Small intestine (tissue), 7 donors: ENCODE measurements at regions not wholly inside any gene's neighbourhood (a gene's known extent, or its start where the extent isn't known, plus 50 kb on each side); places are given as distances from the start of the nearest gene placed in this dataset.

Source experiments
- DNase-seq, 2 donors: peaks; one replicate each; pipeline versions ENCODE4 v3.0.0 to v3.0.0-alpha.2; 2013
- FAIRE-seq: peaks from 2 replicates; lab custom pipeline; 2012; peaks lifted over from hg19 to GRCh38; lab: Jason Lieb, UNC
- H3K27ac ChIP-seq, 3 donors: one replicate each; pipeline ENCODE4 v1.5.1; 2013; ENCODE audit warnings: low read length in 2 of 3, mild to moderate bottlenecking in 2 of 3, control low read depth in 1 of 3, inconsistent platforms in 1 of 3, low read depth in 1 of 3, moderate library complexity in 1 of 3
- H3K27me3 ChIP-seq, 3 donors: one replicate each; pipeline ENCODE4 v1.6.1; 2013; ENCODE audit warnings: low read length in 3 of 3, inconsistent platforms in 1 of 3; ENCODE audit not compliant: control insufficient read depth in 3 of 3, insufficient read depth in 3 of 3
- H3K36me3 ChIP-seq, 3 donors: one replicate each; pipeline ENCODE4 v1.6.1; 2013; ENCODE audit warnings: low read length in 3 of 3, inconsistent platforms in 1 of 3, low read depth in 1 of 3, mild to moderate bottlenecking in 1 of 3, moderate library complexity in 1 of 3; ENCODE audit not compliant: control insufficient read depth in 3 of 3, insufficient read depth in 2 of 3
- H3K4me1 ChIP-seq, 3 donors: one replicate each; pipeline ENCODE4 v1.6.1; 2013; ENCODE audit warnings: low read length in 2 of 3, inconsistent platforms in 1 of 3, low read depth in 1 of 3, mild to moderate bottlenecking in 1 of 3, moderate library complexity in 1 of 3; ENCODE audit not compliant: control insufficient read depth in 3 of 3, insufficient read depth in 2 of 3
- H3K4me3 ChIP-seq, 3 donors: one replicate each; pipeline ENCODE4 v1.5.1; 2013; ENCODE audit warnings: low read length in 3 of 3, control low read depth in 1 of 3, inconsistent platforms in 1 of 3, low read depth in 1 of 3, mild to moderate bottlenecking in 1 of 3, moderate library complexity in 1 of 3
- H3K9me3 ChIP-seq, 2 donors: one replicate each; pipeline ENCODE4 v1.6.1; 2013; ENCODE audit warnings: low read depth in 1 of 2, low read length in 1 of 2; ENCODE audit not compliant: control insufficient read depth in 2 of 2, insufficient read depth in 1 of 2
- WGBS, 3 donors: extraction: QIAGEN DNeasy Blood & Tissue Kit; methylation state at CpG; one replicate each; pipeline ENCODE4 v1.1.7; 2013; 5-methylcytosine and 5-hydroxymethylcytosine counted together
- donor health status: healthy with polysubstance abuse.
- donor health status: control.
- donor health status: control.
- donor health status: Bipolar disorder and iron deficiency.
- donor health status: healthy.

DNA sequence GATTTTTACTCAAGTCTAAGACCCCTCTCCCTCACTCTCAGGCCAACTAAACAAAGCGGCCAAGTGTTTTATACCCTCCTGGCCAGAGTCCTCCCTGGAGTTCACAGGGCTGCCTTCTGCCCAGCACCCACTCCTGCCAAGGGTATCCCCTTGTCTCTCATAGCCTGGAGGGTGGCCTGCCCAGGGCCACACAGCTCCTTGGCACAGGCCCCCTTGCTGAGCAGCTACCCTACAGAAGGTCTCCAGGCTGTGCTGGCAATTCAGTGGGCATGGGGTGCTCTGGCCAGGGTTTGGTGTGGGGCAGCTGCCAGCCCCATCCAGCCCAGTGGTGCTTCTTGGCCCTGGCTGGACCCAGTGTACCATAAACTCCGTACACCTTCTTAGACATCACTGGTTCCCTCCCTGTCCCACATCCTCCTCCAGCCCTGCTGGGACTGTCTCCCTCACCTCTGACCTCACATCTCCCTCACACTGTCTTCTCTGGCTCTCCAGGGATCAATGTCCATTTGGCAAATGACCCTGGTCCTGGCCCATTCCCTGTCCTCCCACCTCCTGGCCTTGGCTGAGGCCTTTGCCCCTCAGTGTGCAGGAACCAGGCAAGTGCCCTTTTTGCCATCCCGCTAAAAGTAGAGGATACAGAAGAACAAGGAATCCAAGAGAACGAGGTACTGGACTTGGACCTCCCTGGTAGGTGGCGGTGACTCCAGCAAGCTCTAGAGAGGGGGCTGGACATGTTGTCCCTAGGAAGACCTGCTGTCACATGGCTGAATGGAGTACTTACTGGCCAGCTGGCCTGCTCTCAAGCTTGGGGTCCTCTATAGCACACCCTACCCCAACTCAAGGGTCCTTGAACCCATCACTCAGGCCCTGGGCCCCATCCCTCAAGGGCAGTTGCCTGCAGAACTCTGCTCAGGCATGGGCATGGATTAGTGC, 50.0 kb upstream of the TRPM1 start:
- Histone ChIP-seq H3K27me3 (no peaks in the 10 kb centered on the region), H3K4me1 (no peaks in the 10 kb centered on the region), H3K4me3 (no peak overlapping the region), H3K27ac (no peak overlapping the region), H3K36me3 (no peaks in the 10 kb centered on the region), H3K9me3 (no peaks in the 10 kb centered on the region)
- no peak for FAIRE-seq
- no peak for DNase-seq
- 86 to 91% (median 90%) methylated on average over 5 of the region's 5 CpGs for WGBS, 3 donors

GRCh38 chr15:31153531-31153930, 52.0 kb upstream of the TRPM1 start:
- Histone ChIP-seq H3K36me3 (no peaks in the 10 kb centered on the region), H3K9me3 (no peaks in the 10 kb centered on the region), H3K4me1 (peaks cover 0 to 3% (median 0%) of the 10 kb centered on the region in 3 donors), H3K4me3 (no peak overlapping the region), H3K27me3 (no peaks in the 10 kb centered on the region), H3K27ac (no peak overlapping the region)
- no peak for FAIRE-seq
- no peak for DNase-seq
- WGBS, 3 donors = 82 to 87% (median 84%) methylated on average over 7 of the region's 7 CpGs

DNA sequence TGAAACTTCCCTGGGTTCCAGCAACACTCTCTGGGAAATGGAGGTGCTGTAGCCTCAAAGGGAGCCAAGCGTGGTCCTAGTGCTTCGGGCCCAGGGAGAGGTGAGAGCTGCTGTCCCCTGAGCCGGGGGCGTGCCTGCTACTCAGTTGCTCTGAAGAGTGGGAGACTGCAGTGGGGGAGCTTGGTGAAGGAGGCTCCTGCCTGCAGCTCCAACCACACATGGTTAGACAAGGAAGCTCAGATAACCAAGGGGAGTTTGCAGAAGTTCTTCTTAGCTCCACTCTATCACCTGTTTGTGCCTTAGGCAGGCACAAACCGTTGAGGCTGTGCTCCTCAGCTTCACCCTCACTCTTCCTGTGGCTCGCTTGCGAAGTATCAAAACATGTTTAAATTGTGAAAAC, 53.6 kb upstream of the TRPM1 start:
- 84 to 91% (median 84%) methylated on average over 7 of the region's 7 CpGs for WGBS, 3 donors
- DNase-seq = no peak
- FAIRE-seq = no peak
- no peaks in the 10 kb centered on the region for H3K36me3 ChIP-seq
- no peaks in the 10 kb centered on the region for H3K27me3 ChIP-seq
- no peak overlapping the region for H3K4me3 ChIP-seq
- no peak overlapping the region for H3K27ac ChIP-seq
- peaks cover 0 to 3% (median 0%) of the 10 kb centered on the region in 3 donors for H3K4me1 ChIP-seq
- no peaks in the 10 kb centered on the region for H3K9me3 ChIP-seq

DNA sequence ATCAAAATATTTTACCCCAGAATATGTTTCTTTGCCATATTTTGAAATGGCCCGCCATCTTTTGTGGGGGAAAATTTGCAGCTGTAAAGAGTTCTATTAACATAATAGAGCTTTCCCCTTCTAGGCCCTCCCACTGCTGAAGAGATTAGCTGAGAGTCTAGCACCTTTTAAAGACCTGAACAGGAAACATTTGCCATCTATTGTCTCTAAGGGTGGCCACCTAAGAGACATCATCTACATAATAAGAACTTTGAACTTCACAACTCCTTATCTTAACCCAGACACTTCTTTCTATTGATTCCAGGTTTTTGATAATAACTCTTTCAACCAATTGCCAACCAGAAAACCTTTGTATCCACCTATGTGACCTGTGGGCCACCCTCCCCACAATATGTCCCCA, 54.7 kb upstream of the TRPM1 start:
- 100% methylated on average over 1 of the region's 1 CpG for WGBS, 3 donors
- no peaks in the 10 kb centered on the region for H3K36me3 ChIP-seq
- H3K27ac ChIP-seq = no peak overlapping the region
- FAIRE-seq (no peak), DNase-seq (no peak)
- H3K4me1 ChIP-seq = peaks cover 0 to 3% (median 0%) of the 10 kb centered on the region in 3 donors
- H3K4me3 ChIP-seq = no peak overlapping the region
- no peaks in the 10 kb centered on the region for H3K9me3 ChIP-seq
- H3K27me3 ChIP-seq = no peaks in the 10 kb centered on the region

DNA sequence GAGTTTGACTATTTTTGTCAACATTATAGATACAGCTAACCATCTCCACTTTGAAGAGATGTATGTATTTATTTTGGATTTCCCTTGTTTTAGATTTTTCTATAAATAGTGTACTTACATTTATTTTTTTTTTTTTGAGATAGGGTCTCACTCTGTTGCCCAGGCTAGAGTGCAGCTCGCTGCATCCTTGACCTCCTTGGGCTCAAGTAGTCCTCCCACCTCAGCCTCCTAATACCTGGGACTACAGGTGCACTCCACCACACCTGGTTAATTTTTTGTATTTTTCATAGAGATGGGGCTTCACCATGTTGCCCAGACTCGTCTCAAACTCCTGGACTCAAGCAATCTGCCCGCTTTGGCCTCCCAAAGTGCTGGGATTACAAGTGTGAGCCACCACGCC, 55.3 kb upstream of the TRPM1 start:
- DNase-seq (no peak), FAIRE-seq (no peak)
- Histone ChIP-seq H3K4me3 (no peak overlapping the region), H3K9me3 (no peaks in the 10 kb centered on the region), H3K27me3 (no peaks in the 10 kb centered on the region), H3K36me3 (no peaks in the 10 kb centered on the region), H3K4me1 (peaks cover 0 to 3% (median 0%) of the 10 kb centered on the region in 3 donors), H3K27ac (no peak overlapping the region)
- 84 to 90% (median 85%) methylated on average over 4 of the region's 4 CpGs for WGBS, 3 donors

DNA sequence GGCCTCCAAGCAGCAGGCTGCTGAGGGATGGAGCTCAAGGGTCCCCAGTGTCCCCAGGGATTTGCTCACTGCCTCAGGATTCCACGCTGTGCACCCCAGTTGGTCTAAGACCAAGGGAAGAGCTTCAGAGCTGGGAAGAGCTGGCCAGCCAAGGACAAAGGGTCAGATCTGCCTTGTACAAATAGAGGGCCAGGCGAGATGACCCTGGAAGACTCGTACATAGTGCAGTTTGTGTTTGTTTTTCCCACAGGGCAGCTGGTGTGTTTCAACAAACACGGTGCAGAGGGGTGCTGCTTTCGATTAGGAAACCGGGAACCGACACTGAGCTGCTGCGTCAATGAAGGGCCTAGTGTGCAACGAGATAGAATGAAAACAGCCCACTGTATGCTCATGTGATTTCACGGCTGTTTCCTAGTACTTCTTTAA, 56.1 kb upstream of the TRPM1 start:
- no peak overlapping the region for H3K27ac ChIP-seq
- WGBS, 3 donors = 27 to 60% (median 40%) methylated on average over 10 of the region's 10 CpGs
- DNase-seq = peak; percentile 31 to 33

DNA sequence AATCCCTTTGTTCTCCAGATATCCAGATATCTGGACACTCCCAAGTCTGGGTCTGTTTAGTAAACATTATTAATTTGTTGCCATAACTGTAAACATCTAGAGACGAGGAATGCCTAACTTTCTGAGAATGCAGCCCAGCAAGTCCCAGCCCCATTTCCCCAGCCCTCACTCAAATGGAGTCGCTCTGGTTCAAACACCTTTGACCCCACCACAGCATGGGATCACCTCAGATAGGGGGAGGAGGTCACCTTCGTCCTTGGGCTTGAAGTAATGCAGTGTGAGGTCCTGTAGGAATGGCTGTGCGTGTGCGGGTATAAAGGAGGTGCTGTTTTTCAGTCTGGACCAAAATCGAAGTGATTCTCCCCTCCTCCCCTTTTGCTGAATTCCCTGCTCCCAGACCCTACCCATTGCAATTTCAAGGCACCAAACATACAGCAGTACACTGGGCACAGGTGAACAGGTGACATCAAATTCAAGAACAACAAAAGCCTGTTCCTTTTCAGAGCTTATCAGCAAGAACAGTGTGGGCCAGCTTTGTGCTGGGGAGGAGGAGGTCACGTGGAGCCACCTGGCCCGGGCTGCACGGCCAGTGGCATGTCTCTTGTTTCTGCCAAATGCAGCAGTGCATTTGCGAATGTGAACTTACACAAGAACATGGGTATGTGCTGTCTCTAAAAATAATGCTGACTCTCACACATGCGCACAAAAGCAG, 57.5 kb upstream of the TRPM1 start:
- no peaks in the 10 kb centered on the region for H3K9me3 ChIP-seq
- H3K4me3 ChIP-seq = no peak overlapping the region
- DNase-seq (peak in 1 of 2 donors; percentile 14), FAIRE-seq (no peak)
- H3K27ac ChIP-seq = no peak overlapping the region
- 26 to 52% (median 42%) methylated on average over 11 of the region's 11 CpGs for WGBS, 3 donors
- no peaks in the 10 kb centered on the region for H3K27me3 ChIP-seq
- H3K4me1 ChIP-seq = peaks cover 0 to 3% (median 0%) of the 10 kb centered on the region in 3 donors
- no peaks in the 10 kb centered on the region for H3K36me3 ChIP-seq

More for the DNA sequence above, 56.1 kb upstream of the TRPM1 start:
- no peaks in the 10 kb centered on the region for H3K9me3 ChIP-seq
- FAIRE-seq = no peak
- H3K36me3 ChIP-seq = no peaks in the 10 kb centered on the region
- H3K27me3 ChIP-seq = no peaks in the 10 kb centered on the region
- peaks cover 0 to 3% (median 0%) of the 10 kb centered on the region in 3 donors for H3K4me1 ChIP-seq
- H3K4me3 ChIP-seq = no peak overlapping the region

DNA sequence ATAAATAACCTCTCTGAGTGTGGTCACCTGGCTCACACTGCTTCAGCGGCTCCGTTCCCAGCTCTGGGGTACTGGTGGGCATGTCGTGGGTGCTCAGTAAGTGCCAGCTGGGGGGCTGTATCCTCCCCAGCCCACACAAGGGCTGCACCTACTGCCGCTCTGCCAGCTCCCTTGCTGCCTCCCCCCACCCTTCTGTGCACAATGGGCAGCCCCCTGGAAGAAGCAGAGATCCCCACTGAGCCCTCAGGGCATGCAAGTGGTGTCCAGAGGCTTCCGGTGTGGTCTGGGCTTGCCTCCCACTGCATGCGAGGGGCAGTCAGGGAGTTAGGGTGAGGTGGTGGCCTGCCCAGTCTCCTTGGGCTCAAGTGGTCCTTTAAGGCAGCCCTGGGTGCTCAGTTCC, 58.3 kb upstream of the TRPM1 start:
- FAIRE-seq (no peak), DNase-seq (no peak)
- H3K27me3 ChIP-seq = no peaks in the 10 kb centered on the region
- peaks cover 0 to 3% (median 0%) of the 10 kb centered on the region in 3 donors for H3K4me1 ChIP-seq
- no peak overlapping the region for H3K27ac ChIP-seq
- no peak overlapping the region for H3K4me3 ChIP-seq
- no peaks in the 10 kb centered on the region for H3K9me3 ChIP-seq
- 88 to 94% (median 89%) methylated on average over 6 of the region's 6 CpGs for WGBS, 3 donors
- H3K36me3 ChIP-seq = no peaks in the 10 kb centered on the region
